GM13977 (cell line): ENCODE measurements at regions not wholly inside any gene's neighbourhood (a gene's known extent, or its start where the extent isn't known, plus 50 kb on each side); places are given as distances from the start of the nearest gene placed in this dataset.

Experiments used
- DNase-seq: peaks from one replicate; pipeline ENCODE4 v3.0.0; 2012; ENCODE audit warnings: low spot score
- CTCF ChIP-seq: IDR thresholded peaks from 2 replicates; pipeline ENCODE4 v1.5.1; 2012; ENCODE audit warnings: mild to moderate bottlenecking, control low read depth; ENCODE audit not compliant: insufficient read depth; ENCODE audit errors: extremely low read depth, missing control alignments
- in situ Hi-C: fragments of 300-500 bp; cut with MboI; formaldehyde crosslinking; loops from one replicate; pipeline ENCODE4 v1.12.0; 2022; ENCODE audit warnings: low sequenced_read_pairs, low pct_unique_long_range_greater_than_20kb, mixed read lengths, inconsistent platforms; ENCODE audit not compliant: unreplicated experiment

- in situ Hi-C loops, result no loop called here
These were observed 510.1 kb downstream of the EIPR1 start for GRCh38 chr2:2867397-2867979.

GRCh38 chr2:2866459-2866858, 511.2 kb downstream of the EIPR1 start:
- DNase-seq, result no peak
- TF ChIP-seq CTCF, result no peak
- in situ Hi-C loops, result no loop called here

More at GRCh38 chr2:2867397-2867979, 510.1 kb downstream of the EIPR1 start:
- no peak for DNase-seq
- no peak for TF ChIP-seq CTCF

- DNase-seq, result no peak
- in situ Hi-C loops, result no loop called here
- TF ChIP-seq CTCF, result no peak
These were observed 515.2 kb downstream of the EIPR1 start for GRCh38 chr2:2862386-2862785.

- no peak for TF ChIP-seq CTCF
- no peak for DNase-seq
- in situ Hi-C loops, result no loop called here
These were observed 515.9 kb downstream of the EIPR1 start for GRCh38 chr2:2861666-2862240.

GRCh38 chr2:2860589-2861300, 516.9 kb downstream of the EIPR1 start:
- in situ Hi-C loops, result no loop called here
- TF ChIP-seq CTCF, result no peak
- DNase-seq, result no peak

- no peak for DNase-seq
- no peak for TF ChIP-seq CTCF
- in situ Hi-C loops, result no loop called here
These were observed 517.9 kb downstream of the EIPR1 start for GRCh38 chr2:2859732-2860131.
